NB4 (cell line): ENCODE measurements at regions not wholly inside any gene's neighbourhood (a gene's known extent, or its start where the extent isn't known, plus 50 kb on each side); places are given as distances from the start of the nearest gene placed in this dataset.
"Not testable (repeated sequence)": the region's sequence is repeated elsewhere in the genome, so short reads cannot be mapped to it uniquely, and the experiment has no call there.

Experiments used
- CTCF ChIP-seq: IDR thresholded peaks from one replicate; pipeline ENCODE4 v1.5.1; 2012; ENCODE audit warnings: low read depth, low read length
- MAX ChIP-seq: IDR thresholded peaks from 2 replicates; pipeline ENCODE4 v1.6.1; 2011; ENCODE audit warnings: low read depth, low read length
- MYC ChIP-seq: IDR thresholded peaks from 2 replicates; pipeline ENCODE4 v1.6.1; 2011; ENCODE audit warnings: low read depth, low read length
- POLR2A ChIP-seq: IDR thresholded peaks from 2 replicates; pipeline ENCODE4 v1.6.1; 2011; ENCODE audit warnings: mild to moderate bottlenecking; ENCODE audit not compliant: insufficient read length; ENCODE audit errors: extremely low read depth

GRCh38 chr4:28514766-28515165, 1654.1 kb downstream of the STIM2 start:
- not testable (repeated sequence) for TF ChIP-seq CTCF, MYC, MAX, POLR2A
